ENCODE measurements at regions not wholly inside any gene's neighbourhood (a gene's known extent, or its start where the extent isn't known, plus 50 kb on each side); places are given as distances from the start of the nearest gene placed in this dataset.

DNA sequence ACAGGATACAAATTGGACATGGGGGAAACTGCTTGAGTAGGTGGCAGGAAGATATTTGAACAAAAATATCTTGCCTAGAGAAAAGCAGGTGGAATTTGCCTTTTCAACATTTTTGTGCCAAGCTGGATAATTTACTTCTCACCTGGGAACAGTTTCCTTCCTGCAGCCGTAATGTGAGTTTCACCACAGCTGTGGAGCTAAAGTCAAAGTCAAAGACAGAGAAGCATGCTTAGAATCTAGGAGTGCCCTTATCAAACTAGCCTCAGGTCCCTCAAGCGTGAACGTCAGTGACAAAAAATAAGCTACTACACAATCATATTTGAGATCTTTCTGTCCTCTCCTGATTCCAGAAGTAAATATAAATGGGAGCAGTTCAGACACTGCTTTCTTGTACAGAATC is 588.9 kb downstream of the MAT2B start:
- TF ChIP-seq, protein P1, sequence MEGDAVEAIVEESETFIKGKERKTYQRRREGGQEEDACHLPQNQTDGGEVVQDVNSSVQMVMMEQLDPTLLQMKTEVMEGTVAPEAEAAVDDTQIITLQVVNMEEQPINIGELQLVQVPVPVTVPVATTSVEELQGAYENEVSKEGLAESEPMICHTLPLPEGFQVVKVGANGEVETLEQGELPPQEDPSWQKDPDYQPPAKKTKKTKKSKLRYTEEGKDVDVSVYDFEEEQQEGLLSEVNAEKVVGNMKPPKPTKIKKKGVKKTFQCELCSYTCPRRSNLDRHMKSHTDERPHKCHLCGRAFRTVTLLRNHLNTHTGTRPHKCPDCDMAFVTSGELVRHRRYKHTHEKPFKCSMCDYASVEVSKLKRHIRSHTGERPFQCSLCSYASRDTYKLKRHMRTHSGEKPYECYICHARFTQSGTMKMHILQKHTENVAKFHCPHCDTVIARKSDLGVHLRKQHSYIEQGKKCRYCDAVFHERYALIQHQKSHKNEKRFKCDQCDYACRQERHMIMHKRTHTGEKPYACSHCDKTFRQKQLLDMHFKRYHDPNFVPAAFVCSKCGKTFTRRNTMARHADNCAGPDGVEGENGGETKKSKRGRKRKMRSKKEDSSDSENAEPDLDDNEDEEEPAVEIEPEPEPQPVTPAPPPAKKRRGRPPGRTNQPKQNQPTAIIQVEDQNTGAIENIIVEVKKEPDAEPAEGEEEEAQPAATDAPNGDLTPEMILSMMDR (IDR thresholded peaks at IDR 0.05; ENCODE audit: extremely low read depth in 1 of 2, insufficient read depth in 1 of 2, low read depth in 1 of 2, low read length in 2 of 2): no peak
- TF ChIP-seq, protein P2, sequence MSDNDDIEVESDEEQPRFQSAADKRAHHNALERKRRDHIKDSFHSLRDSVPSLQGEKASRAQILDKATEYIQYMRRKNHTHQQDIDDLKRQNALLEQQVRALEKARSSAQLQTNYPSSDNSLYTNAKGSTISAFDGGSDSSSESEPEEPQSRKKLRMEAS (IDR thresholded peaks at IDR 0.05; ENCODE audit: insufficient read depth, insufficient read length): no peak
- no peak for TF ChIP-seq POLR2A (IDR thresholded peaks at IDR 0.05; ENCODE audit: low read depth, low read length)

All from endothelial cell of umbilical vein (primary cell).